CD4-positive, alpha-beta memory T cell (primary cell): ENCODE measurements at regions not wholly inside any gene's neighbourhood (a gene's known extent, or its start where the extent isn't known, plus 50 kb on each side); places are given as distances from the start of the nearest gene placed in this dataset.

ENCODE experiments used
- CTCF ChIA-PET: fragments of 350-600 bp; sonication (Branson Sonifier 250); formaldehyde crosslinking; loops from one replicate; lab custom pipeline; 2021; ENCODE audit warnings: inconsistent platforms; ENCODE audit not compliant: partially characterized antibody; lab: Charles Lee
- POLR2A ChIA-PET: fragments of 350-600 bp; sonication (Branson Sonifier 250); formaldehyde crosslinking; loops from one replicate; lab custom pipeline; 2021; ENCODE audit not compliant: partially characterized antibody; lab: Charles Lee
- DNase-seq, 5 donors: peaks; one replicate each; pipeline versions ENCODE4 v3.0.0 to v3.0.0-alpha.2; 2020 to 2022; ENCODE audit warnings: mixed read lengths in 1 of 5
- H3K27ac ChIP-seq: one replicate; pipeline ENCODE4 v1.7.0; 2013; ENCODE audit warnings: low read depth, low read length
- H3K27me3 ChIP-seq: 2 replicates; pipeline ENCODE4 v1.7.0; 2013; ENCODE audit warnings: mild to moderate bottlenecking, low read length, moderate library complexity; ENCODE audit not compliant: insufficient read depth
- H3K36me3 ChIP-seq: 2 replicates; pipeline ENCODE4 v1.7.0; 2013; ENCODE audit warnings: mild to moderate bottlenecking, low read length, moderate library complexity; ENCODE audit not compliant: insufficient read depth
- H3K4me1 ChIP-seq: 2 replicates; pipeline ENCODE4 v1.7.0; 2013; ENCODE audit warnings: mild to moderate bottlenecking, low read length, moderate library complexity; ENCODE audit not compliant: insufficient read depth
- H3K4me3 ChIP-seq, 2 donors: one replicate each; pipeline ENCODE4 v1.7.0; 2013; ENCODE audit warnings: low read length in 2 of 2, mild to moderate bottlenecking in 1 of 2
- H3K9me3 ChIP-seq, 2 donors: one replicate each; pipeline ENCODE4 v1.7.0; 2013; ENCODE audit warnings: low read length in 2 of 2, control low read depth in 1 of 2; ENCODE audit not compliant: control insufficient read depth in 1 of 2
- H3K27ac Mint-ChIP-seq, 7 donors: one replicate each; pipeline ENCODE4 v1.8.0; 2020 to 2021; ENCODE audit warnings: mixed read lengths in 7 of 7, mild to moderate bottlenecking in 6 of 7, inconsistent platforms in 3 of 7, moderate library complexity in 3 of 7
- H3K27me3 Mint-ChIP-seq, 2 donors: one replicate each; pipeline ENCODE4 v1.8.0; 2020 to 2021; ENCODE audit warnings: mixed read lengths in 2 of 2
- H3K36me3 Mint-ChIP-seq, 2 donors: one replicate each; pipeline ENCODE4 v1.8.0; 2020 to 2021; ENCODE audit warnings: mixed read lengths in 2 of 2, inconsistent platforms in 1 of 2, mild to moderate bottlenecking in 1 of 2
- H3K4me1 Mint-ChIP-seq, 4 donors: one replicate each; pipeline ENCODE4 v1.8.0; 2020 to 2021; ENCODE audit warnings: mixed read lengths in 4 of 4, mild to moderate bottlenecking in 1 of 4
- H3K4me3 Mint-ChIP-seq, 8 donors: one replicate each; pipeline ENCODE4 v1.8.0; 2020 to 2021; ENCODE audit warnings: mixed read lengths in 8 of 8, mild to moderate bottlenecking in 7 of 8, moderate library complexity in 6 of 8, inconsistent platforms in 3 of 8
- H3K9me3 Mint-ChIP-seq, 8 donors: one replicate each; pipeline ENCODE4 v1.8.0; 2020 to 2021; ENCODE audit warnings: mixed read lengths in 8 of 8, mild to moderate bottlenecking in 5 of 8, inconsistent platforms in 3 of 8, moderate library complexity in 1 of 8
- intact Hi-C: fragments of 100-400 bp; cut with micrococcal nuclease; formaldehyde crosslinking; loops from one replicate; pipeline ENCODE4 v1.15.1; 2023

DNA sequence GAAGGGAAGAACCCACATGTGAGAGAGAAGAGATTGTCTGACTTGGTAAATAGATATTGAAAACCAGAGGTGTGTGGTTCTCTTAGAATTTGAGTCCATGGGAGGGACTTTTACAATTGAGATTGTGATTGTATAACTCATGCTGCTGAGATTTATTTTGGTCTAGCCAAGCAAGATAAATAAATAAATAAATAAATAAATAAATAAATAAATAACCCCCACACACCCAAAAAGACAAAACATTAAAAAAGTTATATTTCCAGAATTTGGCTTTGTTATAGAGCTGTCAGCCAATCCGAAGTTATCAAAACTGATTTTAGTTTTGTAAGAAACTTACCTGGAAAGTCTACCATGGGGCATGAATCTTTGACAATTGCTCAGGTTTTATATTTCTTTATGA, 416.6 kb downstream of the ZSWIM6 start:
- POLR2A ChIA-PET, result no interaction called here
- Histone ChIP-seq H3K9me3 (no peaks in the 10 kb centered on the region), H3K4me1 (no peaks in the 10 kb centered on the region), H3K4me3 (no peak overlapping the region), H3K36me3 (no peaks in the 10 kb centered on the region), H3K27ac (no peak overlapping the region), H3K27me3 (no peaks in the 10 kb centered on the region)
- DNase-seq, result no peak
- Mint-ChIP-seq H3K36me3 (no peaks in the 10 kb centered on the region), H3K4me3 (no peak overlapping the region), H3K9me3 (peaks cover 0 to 12% (median 4%) of the 10 kb centered on the region in 8 donors), H3K27ac (no peak overlapping the region), H3K4me1 (no peaks in the 10 kb centered on the region), H3K27me3 (peaks cover 0 to 2% of the 10 kb centered on the region in 2 donors)
- CTCF ChIA-PET, result no interaction called here
- intact Hi-C loops, result no loop called here

DNA sequence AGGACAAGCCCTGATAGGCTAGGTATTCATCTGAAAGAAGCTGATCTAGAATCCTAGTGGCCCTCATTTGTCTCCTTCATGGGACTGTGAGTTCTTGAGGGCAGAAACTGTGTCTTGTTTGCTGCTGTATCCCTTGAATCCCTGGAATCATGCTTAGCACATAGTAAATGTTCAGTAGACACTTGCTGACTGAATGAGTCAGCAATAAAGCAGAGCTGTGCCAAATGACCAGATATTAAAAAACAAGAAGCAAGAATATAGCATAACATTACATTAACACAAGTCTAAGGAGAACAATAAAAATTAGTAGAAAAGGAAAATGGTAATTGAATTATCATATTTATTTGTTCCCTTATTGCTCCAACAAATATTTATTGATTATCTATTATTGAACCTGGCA, 420.5 kb downstream of the ZSWIM6 start:
- Mint-ChIP-seq H3K27me3 (no peaks in the 10 kb centered on the region), H3K36me3 (no peaks in the 10 kb centered on the region), H3K9me3 (peaks cover 0 to 6% (median 2%) of the 10 kb centered on the region in 8 donors), H3K4me3 (no peak overlapping the region), H3K27ac (no peak overlapping the region), H3K4me1 (no peaks in the 10 kb centered on the region)
- Histone ChIP-seq H3K36me3 (no peaks in the 10 kb centered on the region), H3K9me3 (no peaks in the 10 kb centered on the region), H3K27ac (no peak overlapping the region), H3K27me3 (no peaks in the 10 kb centered on the region), H3K4me1 (no peaks in the 10 kb centered on the region), H3K4me3 (no peak overlapping the region)
- POLR2A ChIA-PET, result no interaction called here
- CTCF ChIA-PET, result no interaction called here
- intact Hi-C loops, result no loop called here
- no peak for DNase-seq

DNA sequence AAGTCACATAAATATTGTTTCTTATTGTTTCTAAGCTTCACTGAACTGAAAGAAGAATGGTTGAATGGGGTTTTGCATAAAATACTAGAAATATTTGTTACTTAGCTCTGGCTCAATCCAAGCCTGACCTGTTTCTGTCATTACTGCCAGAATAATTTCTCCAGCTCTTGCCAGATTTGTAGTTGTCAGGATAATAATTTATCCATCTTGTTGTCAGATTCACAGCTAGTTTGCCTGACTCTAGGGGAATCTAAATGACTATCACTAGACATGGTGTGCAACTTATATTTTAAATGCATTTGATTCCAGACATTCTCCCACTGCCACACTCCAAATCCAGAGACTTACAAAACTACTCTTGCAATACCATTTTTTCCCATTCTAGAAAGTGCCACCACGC, 422.7 kb downstream of the ZSWIM6 start:
- Mint-ChIP-seq H3K4me3 (no peak overlapping the region), H3K27me3 (no peaks in the 10 kb centered on the region), H3K4me1 (no peaks in the 10 kb centered on the region), H3K9me3 (peaks cover 0 to 6% (median 2%) of the 10 kb centered on the region in 8 donors), H3K27ac (no peak overlapping the region), H3K36me3 (no peaks in the 10 kb centered on the region)
- ChIA-PET POLR2A (no interaction called here), CTCF (no interaction called here)
- Histone ChIP-seq H3K36me3 (no peaks in the 10 kb centered on the region), H3K4me3 (no peak overlapping the region), H3K27ac (no peak overlapping the region), H3K27me3 (no peaks in the 10 kb centered on the region), H3K4me1 (no peaks in the 10 kb centered on the region), H3K9me3 (no peaks in the 10 kb centered on the region)
- intact Hi-C loops, result no loop called here
- DNase-seq, result no peak

DNA sequence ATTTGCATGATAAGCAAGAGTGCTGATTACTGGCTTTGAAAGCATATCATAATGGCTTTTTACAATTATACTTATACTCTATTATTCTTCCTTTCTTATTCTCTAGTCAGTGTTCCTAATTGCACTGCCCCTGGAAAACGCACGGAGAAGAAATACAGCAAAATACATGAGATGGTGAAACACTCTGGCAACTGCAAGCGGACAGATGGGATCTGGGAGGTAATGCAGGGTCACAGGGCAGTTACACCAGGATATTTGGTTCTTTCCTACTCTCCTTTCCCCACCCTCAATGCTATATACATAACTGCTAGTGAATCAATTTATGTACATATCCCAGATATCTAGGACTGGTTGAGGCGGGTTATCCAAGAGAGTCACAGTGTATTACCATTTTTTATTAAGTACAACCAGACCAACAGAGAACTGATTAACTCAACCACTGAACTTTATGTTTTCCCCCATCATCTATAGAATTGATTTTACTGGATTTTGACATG, 423.7 kb downstream of the ZSWIM6 start:
- no peak overlapping the region for H3K4me3 Mint-ChIP-seq
- no peak overlapping the region for H3K27ac Mint-ChIP-seq
- no peaks in the 10 kb centered on the region for H3K27me3 Mint-ChIP-seq
- Histone ChIP-seq H3K27me3 (no peaks in the 10 kb centered on the region), H3K9me3 (no peaks in the 10 kb centered on the region), H3K4me1 (no peaks in the 10 kb centered on the region), H3K4me3 (no peak overlapping the region), H3K27ac (no peak overlapping the region), H3K36me3 (no peaks in the 10 kb centered on the region)
- H3K4me1 Mint-ChIP-seq, result no peaks in the 10 kb centered on the region
- POLR2A ChIA-PET, result no interaction called here
- no peaks in the 10 kb centered on the region for H3K36me3 Mint-ChIP-seq
- intact Hi-C loops, result no loop called here
- peaks cover 0 to 6% (median under 1%) of the 10 kb centered on the region in 8 donors for H3K9me3 Mint-ChIP-seq
- CTCF ChIA-PET, result no interaction called here
- DNase-seq, result no peak

DNA sequence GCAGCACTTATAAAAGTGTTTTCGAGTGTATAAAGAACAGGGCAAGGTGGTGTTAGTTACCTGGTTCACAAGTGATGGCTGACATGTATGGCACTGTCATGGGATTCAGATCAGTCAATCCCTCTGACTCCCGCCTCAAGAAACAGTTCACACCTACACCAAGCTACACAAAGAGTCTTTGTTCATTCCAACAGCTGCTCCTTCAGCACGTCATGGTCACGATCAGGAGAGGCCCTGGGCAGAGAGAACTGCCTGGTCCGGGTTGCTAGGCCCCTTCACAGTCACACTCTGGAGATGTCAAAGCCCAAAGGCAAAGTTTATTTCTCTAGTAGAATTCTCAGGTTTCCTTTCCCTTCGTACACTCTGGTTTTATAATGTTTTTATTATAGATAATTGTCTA, 426.7 kb downstream of the ZSWIM6 start:
- ChIA-PET POLR2A (no interaction called here), CTCF (no interaction called here)
- Histone ChIP-seq H3K36me3 (no peaks in the 10 kb centered on the region), H3K4me1 (no peaks in the 10 kb centered on the region), H3K4me3 (no peak overlapping the region), H3K9me3 (no peaks in the 10 kb centered on the region), H3K27me3 (no peaks in the 10 kb centered on the region), H3K27ac (no peak overlapping the region)
- Mint-ChIP-seq H3K4me3 (no peak overlapping the region), H3K9me3 (peaks cover 0 to 15% (median 8%) of the 10 kb centered on the region in 8 donors), H3K27me3 (peaks cover 0 to 1% of the 10 kb centered on the region in 2 donors), H3K4me1 (no peaks in the 10 kb centered on the region), H3K27ac (no peak overlapping the region), H3K36me3 (no peaks in the 10 kb centered on the region)
- intact Hi-C loops, result no loop called here
- no peak for DNase-seq

DNA sequence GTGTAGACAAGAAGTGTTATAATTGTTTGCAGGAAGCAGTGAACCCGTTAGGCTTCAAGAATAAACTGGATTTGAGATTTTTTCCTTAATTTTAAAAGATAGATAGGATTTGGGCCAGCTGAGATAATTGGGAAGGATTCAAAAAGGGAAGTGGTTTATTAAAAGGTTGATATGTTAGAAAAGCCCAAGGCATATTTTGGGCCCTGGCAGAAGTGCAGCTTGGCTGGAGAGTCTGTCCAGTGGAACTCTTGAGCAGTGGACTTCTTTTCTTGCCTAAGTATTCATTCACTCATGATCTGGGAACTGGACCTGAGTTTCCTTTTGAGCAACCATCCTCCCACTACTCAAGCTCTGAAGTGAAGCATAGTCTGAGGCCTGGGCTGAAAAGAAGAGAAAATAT, 433.4 kb downstream of the ZSWIM6 start:
- Mint-ChIP-seq H3K36me3 (no peaks in the 10 kb centered on the region), H3K27ac (no peak overlapping the region), H3K4me1 (no peaks in the 10 kb centered on the region), H3K4me3 (no peak overlapping the region), H3K9me3 (peaks cover 0 to 19% (median 9%) of the 10 kb centered on the region in 8 donors), H3K27me3 (peaks cover 8 to 10% of the 10 kb centered on the region in 2 donors)
- no peaks in the 10 kb centered on the region for H3K9me3 ChIP-seq
- ChIA-PET CTCF (no interaction called here), POLR2A (no interaction called here)
- no peaks in the 10 kb centered on the region for H3K36me3 ChIP-seq
- no peaks in the 10 kb centered on the region for H3K27me3 ChIP-seq
- H3K4me1 ChIP-seq, result no peaks in the 10 kb centered on the region
- no peak for DNase-seq
- intact Hi-C loops, result no loop called here
- no peak overlapping the region for H3K4me3 ChIP-seq
- H3K27ac ChIP-seq, result no peak overlapping the region

DNA sequence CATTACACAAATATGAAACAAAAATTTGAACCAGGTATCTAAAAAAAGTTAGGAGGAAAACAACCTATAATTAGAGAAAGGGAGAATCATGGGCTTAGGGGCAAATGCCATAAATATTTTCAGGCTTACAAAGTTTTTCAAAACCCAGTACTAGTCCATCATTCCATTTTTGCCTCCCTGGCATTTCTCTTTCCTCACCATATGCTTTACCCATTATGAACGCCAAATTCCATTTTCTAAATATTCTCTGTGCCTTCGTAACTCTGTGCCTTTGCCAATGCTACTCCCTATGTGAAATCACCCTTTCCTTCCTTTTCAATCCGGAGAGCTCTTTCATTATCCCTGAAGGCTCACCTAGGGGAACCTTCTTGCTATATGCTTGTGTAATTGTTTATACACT, 434.1 kb downstream of the ZSWIM6 start:
- no peaks in the 10 kb centered on the region for H3K27me3 ChIP-seq
- no peaks in the 10 kb centered on the region for H3K9me3 ChIP-seq
- ChIA-PET CTCF (no interaction called here), POLR2A (no interaction called here)
- Mint-ChIP-seq H3K4me1 (no peaks in the 10 kb centered on the region), H3K27ac (no peak overlapping the region), H3K4me3 (no peak overlapping the region), H3K27me3 (peaks cover 8 to 10% of the 10 kb centered on the region in 2 donors), H3K36me3 (no peaks in the 10 kb centered on the region), H3K9me3 (peaks cover 0 to 15% (median 7%) of the 10 kb centered on the region in 8 donors)
- H3K4me3 ChIP-seq, result no peak overlapping the region
- no peaks in the 10 kb centered on the region for H3K4me1 ChIP-seq
- no peaks in the 10 kb centered on the region for H3K36me3 ChIP-seq
- H3K27ac ChIP-seq, result no peak overlapping the region
- DNase-seq, result no peak
- intact Hi-C loops, result no loop called here
